ENCODE measurements at regions not wholly inside any gene's neighbourhood (a gene's known extent, or its start where the extent isn't known, plus 50 kb on each side); places are given as distances from the start of the nearest gene placed in this dataset.

- no peak overlapping the region for H3K4me3 ChIP-seq (ENCODE audit: low read depth, low read length)
These were observed 632.2 kb downstream of the SPOCK3 start for GRCh38 chr4:166602068-166602467.

GRCh38 chr4:166622425-166622977 is 611.8 kb downstream of the SPOCK3 start:
- H3K4me3 ChIP-seq (ENCODE audit: low read depth, low read length) = no peak overlapping the region

GRCh38 chr4:166625018-166625637 is 609.2 kb downstream of the SPOCK3 start:
- no peak overlapping the region for H3K4me3 ChIP-seq (ENCODE audit: low read depth, low read length)

GRCh38 chr4:166628454-166628853 is 605.8 kb downstream of the SPOCK3 start:
- no peak overlapping the region for H3K4me3 ChIP-seq (ENCODE audit: low read depth, low read length)

GRCh38 chr4:166635367-166635766 is 598.9 kb downstream of the SPOCK3 start:
- no peak overlapping the region for H3K4me3 ChIP-seq (ENCODE audit: low read depth, low read length)

GRCh38 chr4:166637816-166638215 is 596.5 kb downstream of the SPOCK3 start:
- H3K4me3 ChIP-seq (ENCODE audit: low read depth, low read length) = no peak overlapping the region

- no peak overlapping the region for H3K4me3 ChIP-seq (ENCODE audit: low read depth, low read length)
These were observed 579.1 kb downstream of the SPOCK3 start for GRCh38 chr4:166655231-166655630.

- H3K4me3 ChIP-seq (ENCODE audit: low read depth, low read length) = no peak overlapping the region
These were observed 578.6 kb downstream of the SPOCK3 start for GRCh38 chr4:166655705-166656104.

- no peak overlapping the region for H3K4me3 ChIP-seq (ENCODE audit: low read depth, low read length)
These were observed 577.0 kb downstream of the SPOCK3 start for GRCh38 chr4:166657261-166657660.

- no peak overlapping the region for H3K4me3 ChIP-seq (ENCODE audit: low read depth, low read length)
These were observed 575.7 kb downstream of the SPOCK3 start for GRCh38 chr4:166658585-166658984.

- H3K4me3 ChIP-seq (ENCODE audit: low read depth, low read length) = no peak overlapping the region
These were observed 571.9 kb downstream of the SPOCK3 start for GRCh38 chr4:166662266-166662843.

GRCh38 chr4:166670341-166670740 is 564.0 kb downstream of the SPOCK3 start:
- H3K4me3 ChIP-seq (ENCODE audit: low read depth, low read length) = no peak overlapping the region

- H3K4me3 ChIP-seq (ENCODE audit: low read depth, low read length) = no peak overlapping the region
These were observed 560.4 kb downstream of the SPOCK3 start for GRCh38 chr4:166673911-166674310.

GRCh38 chr4:166675411-166675810 is 558.9 kb downstream of the SPOCK3 start:
- no peak overlapping the region for H3K4me3 ChIP-seq (ENCODE audit: low read depth, low read length)

GRCh38 chr4:166680796-166681195 is 553.5 kb downstream of the SPOCK3 start:
- no peak overlapping the region for H3K4me3 ChIP-seq (ENCODE audit: low read depth, low read length)

GRCh38 chr4:166682200-166682599 is 552.1 kb downstream of the SPOCK3 start:
- no peak overlapping the region for H3K4me3 ChIP-seq (ENCODE audit: low read depth, low read length)
